22Rv1 (cell line): ENCODE measurements at regions not wholly inside any gene's neighbourhood (a gene's known extent, or its start where the extent isn't known, plus 50 kb on each side); places are given as distances from the start of the nearest gene placed in this dataset.

Experiments
- ZFX ChIP-seq: fragments of 450-650 bp; IDR thresholded peaks from 2 replicates; pipeline ENCODE4 v1.6.1; 2017; ENCODE audit warnings: antibody characterized with exemption, borderline replicate concordance
- TF ChIP-seq, protein P1 (sequence below): fragments of 450-650 bp; IDR thresholded peaks from 2 replicates; pipeline ENCODE4 v1.5.1; 2017; ENCODE audit warnings: mild to moderate bottlenecking

DNA sequence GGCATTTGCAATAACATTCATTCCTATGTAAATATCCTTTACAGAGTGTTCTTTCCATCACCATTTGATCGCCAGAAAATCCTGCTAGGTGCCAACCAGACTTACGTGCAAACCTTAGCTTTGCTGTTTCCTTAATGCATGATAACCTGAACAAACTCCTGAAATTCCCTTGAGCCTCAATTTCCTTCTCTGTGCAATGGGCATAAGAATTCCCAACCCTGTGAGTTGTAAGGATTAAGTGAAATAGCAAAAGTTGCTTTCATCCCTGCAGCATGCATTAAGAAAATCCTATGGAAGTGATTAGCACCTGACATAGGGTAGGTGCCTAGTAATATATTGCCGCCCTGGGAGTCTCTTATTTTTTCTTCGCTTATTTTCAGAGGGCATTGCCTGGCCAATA lies 272.7 kb downstream of the MAF start:
- TF ChIP-seq, protein P1, sequence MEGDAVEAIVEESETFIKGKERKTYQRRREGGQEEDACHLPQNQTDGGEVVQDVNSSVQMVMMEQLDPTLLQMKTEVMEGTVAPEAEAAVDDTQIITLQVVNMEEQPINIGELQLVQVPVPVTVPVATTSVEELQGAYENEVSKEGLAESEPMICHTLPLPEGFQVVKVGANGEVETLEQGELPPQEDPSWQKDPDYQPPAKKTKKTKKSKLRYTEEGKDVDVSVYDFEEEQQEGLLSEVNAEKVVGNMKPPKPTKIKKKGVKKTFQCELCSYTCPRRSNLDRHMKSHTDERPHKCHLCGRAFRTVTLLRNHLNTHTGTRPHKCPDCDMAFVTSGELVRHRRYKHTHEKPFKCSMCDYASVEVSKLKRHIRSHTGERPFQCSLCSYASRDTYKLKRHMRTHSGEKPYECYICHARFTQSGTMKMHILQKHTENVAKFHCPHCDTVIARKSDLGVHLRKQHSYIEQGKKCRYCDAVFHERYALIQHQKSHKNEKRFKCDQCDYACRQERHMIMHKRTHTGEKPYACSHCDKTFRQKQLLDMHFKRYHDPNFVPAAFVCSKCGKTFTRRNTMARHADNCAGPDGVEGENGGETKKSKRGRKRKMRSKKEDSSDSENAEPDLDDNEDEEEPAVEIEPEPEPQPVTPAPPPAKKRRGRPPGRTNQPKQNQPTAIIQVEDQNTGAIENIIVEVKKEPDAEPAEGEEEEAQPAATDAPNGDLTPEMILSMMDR, result no peak
- TF ChIP-seq ZFX, result no peak
